ENCODE measurements at regions not wholly inside any gene's neighbourhood (a gene's known extent, or its start where the extent isn't known, plus 50 kb on each side); places are given as distances from the start of the nearest gene placed in this dataset.

DNA sequence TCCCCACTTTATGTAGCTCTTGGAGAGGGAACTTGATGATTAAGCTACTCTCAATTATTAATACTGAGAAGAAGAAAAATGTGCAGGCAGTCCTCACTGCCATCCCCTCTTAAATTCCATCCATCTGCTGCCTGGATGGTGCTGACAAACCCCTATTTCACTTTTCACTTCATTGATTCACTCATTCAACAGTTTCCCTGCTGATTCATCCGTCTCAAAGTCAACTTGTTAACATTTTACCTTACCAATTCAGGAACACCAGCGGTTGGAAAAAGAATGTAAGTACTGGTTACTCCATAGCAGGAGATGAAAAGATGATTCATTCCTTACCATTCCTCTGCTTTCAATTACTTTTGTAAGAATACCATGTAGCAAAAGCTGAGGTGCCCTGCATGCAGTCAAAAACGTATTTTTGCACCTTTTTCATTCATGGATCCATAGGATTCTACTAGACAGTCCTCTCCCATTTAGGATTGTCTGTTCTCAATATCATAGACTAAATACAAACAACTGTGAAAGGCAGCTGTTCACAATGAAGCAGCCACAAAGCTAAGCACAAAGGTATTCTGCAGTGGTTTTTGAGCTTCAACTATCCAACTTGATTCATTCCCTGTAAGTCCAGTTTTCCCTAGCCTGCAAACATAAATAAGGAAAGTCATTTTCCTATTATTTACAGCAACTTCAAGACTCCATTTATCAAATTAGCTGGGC, 262.0 kb downstream of the MREG start:
- H3K9me1 ChIP-seq (ENCODE audit: control insufficient read depth, insufficient read depth, low read length): no peaks in the 10 kb centered on the region
- ChIA-PET POLR2A (no interaction called here), CTCF (ENCODE audit: low intra/inter-chr PET ratio) (no interaction called here)
- no peaks in the 10 kb centered on the region for H3K36me3 ChIP-seq (ENCODE audit: control insufficient read depth, insufficient read depth, low read length)
- ATAC-seq: no peak
- H3K79me2 ChIP-seq (ENCODE audit: control insufficient read depth, insufficient read depth, low read length): no peaks in the 10 kb centered on the region
- no peak for DNase-seq (ENCODE audit: extremely low read depth in 1 of 4, low spot score in 3 of 4)
- no peak overlapping the region for H2AFZ ChIP-seq (ENCODE audit: low read depth, low read length)
- BruUV-seq (replicated peaks): no TSS peak
- TF ChIP-seq SRSF1 (IDR thresholded peaks at IDR 0.05; ENCODE audit: low read depth, low read length) (no peak), TARDBP (IDR thresholded peaks at IDR 0.05) (no peak), PHB2 (IDR thresholded peaks at IDR 0.05; ENCODE audit: low read depth) (no peak), CC2D1A (IDR thresholded peaks at IDR 0.05) (no peak), PPARD (CRISPR knock-in tag; IDR thresholded peaks at IDR 0.05) (no peak), NFXL1 (CRISPR knock-in tag; IDR thresholded peaks at IDR 0.05) (no peak), CHD4 (IDR thresholded peaks at IDR 0.05; ENCODE audit: insufficient read depth, insufficient replicate concordance, low read depth, low read length, poor library complexity, severe bottlenecking) (no peak)
- TF ChIP-seq, protein P1, sequence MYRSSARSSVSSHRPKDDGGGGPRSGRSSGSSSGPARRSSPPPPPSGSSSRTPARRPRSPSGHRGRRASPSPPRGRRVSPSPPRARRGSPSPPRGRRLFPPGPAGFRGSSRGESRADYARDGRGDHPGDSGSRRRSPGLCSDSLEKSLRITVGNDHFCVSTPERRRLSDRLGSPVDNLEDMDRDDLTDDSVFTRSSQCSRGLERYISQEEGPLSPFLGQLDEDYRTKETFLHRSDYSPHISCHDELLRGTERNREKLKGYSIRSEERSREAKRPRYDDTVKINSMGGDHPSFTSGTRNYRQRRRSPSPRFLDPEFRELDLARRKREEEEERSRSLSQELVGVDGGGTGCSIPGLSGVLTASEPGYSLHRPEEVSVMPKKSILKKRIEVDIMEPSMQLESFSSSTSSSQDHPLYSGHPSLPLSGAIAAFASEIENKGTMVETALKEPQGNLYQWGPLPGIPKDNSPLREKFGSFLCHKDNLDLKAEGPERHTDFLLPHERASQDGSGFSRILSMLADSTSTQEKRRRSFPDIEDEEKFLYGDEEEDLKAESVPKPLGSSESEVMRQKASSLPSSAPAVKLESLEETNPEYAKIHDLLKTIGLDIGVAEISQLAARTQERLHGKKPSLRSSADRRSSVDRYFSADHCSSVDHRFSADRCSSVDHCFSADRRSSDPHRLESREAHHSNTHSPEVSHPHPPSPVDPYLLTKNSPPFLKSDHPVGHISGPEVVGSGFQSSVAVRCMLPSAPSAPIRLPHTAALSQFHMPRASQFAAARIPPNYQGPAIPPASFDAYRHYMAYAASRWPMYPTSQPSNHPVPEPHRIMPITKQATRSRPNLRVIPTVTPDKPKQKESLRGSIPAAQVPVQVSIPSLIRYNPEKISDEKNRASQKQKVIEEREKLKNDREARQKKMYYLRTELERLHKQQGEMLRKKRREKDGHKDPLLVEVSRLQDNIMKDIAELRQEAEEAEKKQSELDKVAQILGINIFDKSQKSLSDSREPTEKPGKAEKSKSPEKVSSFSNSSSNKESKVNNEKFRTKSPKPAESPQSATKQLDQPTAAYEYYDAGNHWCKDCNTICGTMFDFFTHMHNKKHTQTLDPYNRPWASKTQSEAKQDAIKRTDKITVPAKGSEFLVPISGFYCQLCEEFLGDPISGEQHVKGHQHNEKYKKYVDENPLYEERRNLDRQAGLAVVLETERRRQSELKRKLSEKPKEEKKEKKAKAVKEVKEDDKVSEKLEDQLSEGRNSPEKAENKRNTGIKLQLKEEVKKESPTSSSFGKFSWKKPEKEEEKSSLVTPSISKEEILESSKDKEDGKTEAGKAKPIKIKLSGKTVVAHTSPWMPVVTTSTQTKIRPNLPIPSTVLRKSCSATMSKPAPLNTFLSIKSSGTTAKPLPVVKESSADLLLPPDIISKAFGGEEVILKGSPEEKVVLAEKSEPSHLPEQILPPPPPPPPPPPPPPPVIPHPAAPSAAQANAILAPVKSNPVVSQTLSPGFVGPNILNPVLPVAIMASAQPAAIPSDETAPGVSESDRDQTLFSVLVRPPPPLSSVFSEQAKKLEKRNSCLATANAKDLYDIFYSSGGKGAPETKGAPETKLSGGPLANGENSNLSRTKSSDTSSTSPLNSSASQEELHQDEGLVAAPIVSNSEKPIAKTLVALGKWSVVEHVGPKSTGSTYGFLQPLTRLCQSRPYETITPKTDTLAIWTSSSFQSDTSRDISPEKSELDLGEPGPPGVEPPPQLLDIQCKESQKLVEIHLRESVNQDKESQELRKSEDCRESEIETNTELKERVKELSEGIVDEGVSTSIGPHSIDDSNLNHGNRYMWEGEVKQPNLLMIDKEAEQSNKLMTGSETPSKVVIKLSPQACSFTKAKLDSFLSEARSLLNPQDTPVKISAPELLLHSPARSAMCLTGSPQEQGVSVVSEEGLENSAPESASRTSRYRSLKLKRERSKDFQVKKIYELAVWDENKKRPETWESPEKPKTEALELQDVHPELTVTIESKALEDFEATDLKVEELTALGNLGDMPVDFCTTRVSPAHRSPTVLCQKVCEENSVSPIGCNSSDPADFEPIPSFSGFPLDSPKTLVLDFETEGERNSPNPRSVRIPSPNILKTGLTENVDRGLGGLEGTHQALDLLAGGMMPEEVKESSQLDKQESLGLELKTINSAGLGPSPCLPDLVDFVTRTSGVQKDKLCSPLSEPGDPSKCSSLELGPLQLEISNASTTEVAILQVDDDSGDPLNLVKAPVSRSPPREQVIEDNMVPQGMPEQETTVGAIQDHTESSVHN (IDR thresholded peaks at IDR 0.05; ENCODE audit: borderline replicate concordance in 1 of 2, low read depth in 1 of 2): no peak
- intact Hi-C loops (cut with micrococcal nuclease) (no loop called here), in situ Hi-C loops (cut with MboI) (no loop called here)
- no peaks in the 10 kb centered on the region for H3K9me3 ChIP-seq (replicated peaks; ENCODE audit: control insufficient read depth, insufficient read depth, low read depth, low read length)
- no peak overlapping the region for H3K27ac ChIP-seq (ENCODE audit: extremely low read depth, low read depth, low read length)
- no peak overlapping the region for H3K9ac ChIP-seq (ENCODE audit: insufficient read depth in 1 of 2, low read depth in 2 of 2, low read length in 2 of 2)
- H3K27me3 ChIP-seq (ENCODE audit: control insufficient read depth in 2 of 2, insufficient read depth in 2 of 2, low read length in 2 of 2): no peaks in the 10 kb centered on the region
- whole genome bisulfite sequencing (ENCODE audit: insufficient coverage, low coverage, missing lambda C conversion rate): 37% methylated on average over 3 of the region's 3 CpGs
- H3K4me1 ChIP-seq (replicated peaks in 1 of 2; ENCODE audit: control insufficient read depth in 2 of 2, insufficient read depth in 2 of 2, low read length in 2 of 2): 0 out of 5 replicates have a peak, but pooled peaks cover 0 to 5% of the 10 kb centered on the region in 2 experiments
- H3K4me2 ChIP-seq (ENCODE audit: insufficient read depth, low read length): no peak overlapping the region
- no peaks in the 10 kb centered on the region for H4K20me1 ChIP-seq (replicated peaks; ENCODE audit: control insufficient read depth, insufficient read depth, low read length)
- FAIRE-seq: no peak
- H3K4me3 ChIP-seq: no peak overlapping the region
